T-cell (primary cell): ENCODE measurements at regions not wholly inside any gene's neighbourhood (a gene's known extent, or its start where the extent isn't known, plus 50 kb on each side); places are given as distances from the start of the nearest gene placed in this dataset.

Experiments
- ATAC-seq, 4 experiments: fragments of 200-7000 bp in 3 of 4; fragments of 150-1000 bp in 1 of 4; cut with Tn5 transposase; replicated peaks in 1 of 4; 1 replicate in 3 of 4; 2 replicates in 1 of 4; pipeline ENCODE4 v1.10.0; 2021; ENCODE audit warnings: moderate library complexity in 3 of 4, mild to moderate bottlenecking in 2 of 4, moderate number of reproducible peaks in 1 of 4
- CTCF ChIA-PET, 2 donors: fragments of 300-600 bp; sonication (Branson Sonifier 250); formaldehyde crosslinking; loops; one replicate each; lab custom pipeline; 2022; ENCODE audit warnings: antibody characterized with exemption in 2 of 2; lab: Charles Lee
- POLR2A ChIA-PET, 2 donors: fragments of 300-600 bp; sonication (Branson Sonifier 250); formaldehyde crosslinking; loops; one replicate each; lab custom pipeline; 2022; ENCODE audit warnings: antibody characterized with exemption in 2 of 2; lab: Charles Lee
- DNase-seq, 35 experiments: peaks; one replicate each; pipeline versions ENCODE4 v3.0.0 to v3.0.0-alpha.2; 2013 to 2023
- H3K27ac ChIP-seq: one replicate; pipeline ENCODE4 v1.5.1; 2013; ENCODE audit warnings: low read length
- H3K27me3 ChIP-seq, 2 experiments: replicated peaks in 1 of 2; 1 replicate in 1 of 2; 2 replicates in 1 of 2; pipeline versions ENCODE4 v1.6.1 to v1.7.0; 2013; ENCODE audit warnings: low read length in 1 of 2, mixed read lengths in 1 of 2; ENCODE audit not compliant: control insufficient read depth in 2 of 2, insufficient read depth in 2 of 2; ENCODE audit errors: extremely low read depth in 1 of 2
- H3K36me3 ChIP-seq, 2 donors: 1 replicate in 1 of 2; 2 replicates in 1 of 2; pipeline versions ENCODE4 v1.6.1 to v1.7.0; 2013; ENCODE audit warnings: low read length in 1 of 2; ENCODE audit not compliant: control insufficient read depth in 2 of 2, insufficient read depth in 1 of 2; ENCODE audit errors: extremely low read depth in 1 of 2
- H3K4me1 ChIP-seq, 2 experiments: 1 replicate in 1 of 2; 2 replicates in 1 of 2; pipeline versions ENCODE4 v1.6.1 to v1.7.0; 2013; ENCODE audit warnings: low read length in 2 of 2, mixed read lengths in 1 of 2; ENCODE audit not compliant: insufficient read depth in 2 of 2, control insufficient read depth in 1 of 2; ENCODE audit errors: extremely low read depth in 1 of 2
- H3K4me3 ChIP-seq, 2 donors: 1 replicate in 1 of 2; 2 replicates in 1 of 2; pipeline versions ENCODE4 v1.5.1 to v1.7.0; 2013; ENCODE audit warnings: mild to moderate bottlenecking in 2 of 2, low read length in 1 of 2, moderate library complexity in 1 of 2; ENCODE audit not compliant: control insufficient read depth in 1 of 2; ENCODE audit errors: extremely low read depth in 1 of 2
- H3K9me3 ChIP-seq: 2 replicates; pipeline ENCODE4 v1.7.0; 2013
- H3K27ac Mint-ChIP-seq, 2 donors: one replicate each; pipeline ENCODE4 v1.8.0; 2020 to 2021; ENCODE audit warnings: mild to moderate bottlenecking in 2 of 2, mixed read lengths in 2 of 2
- H3K27me3 Mint-ChIP-seq, 2 donors: one replicate each; pipeline ENCODE4 v1.8.0; 2021 to 2022; ENCODE audit warnings: mixed read lengths in 2 of 2
- H3K36me3 Mint-ChIP-seq: one replicate; pipeline ENCODE4 v1.8.0; 2021; ENCODE audit warnings: mixed read lengths
- H3K4me1 Mint-ChIP-seq, 3 donors: one replicate each; pipeline ENCODE4 v1.8.0; 2020 to 2022; ENCODE audit warnings: mixed read lengths in 3 of 3, mild to moderate bottlenecking in 1 of 3
- H3K4me3 Mint-ChIP-seq, 3 donors: one replicate each; pipeline ENCODE4 v1.8.0; 2020 to 2022; ENCODE audit warnings: mild to moderate bottlenecking in 3 of 3, mixed read lengths in 3 of 3, moderate library complexity in 3 of 3
- H3K9me3 Mint-ChIP-seq, 3 donors: one replicate each; pipeline ENCODE4 v1.8.0; 2020 to 2022; ENCODE audit warnings: mixed read lengths in 3 of 3
- WGBS: methylation state at CpG from one replicate; pipeline ENCODE4 v1.1.5; 2013; ENCODE audit warnings: missing lambda C conversion rate; ENCODE audit not compliant: insufficient coverage; 5-methylcytosine and 5-hydroxymethylcytosine counted together

DNA sequence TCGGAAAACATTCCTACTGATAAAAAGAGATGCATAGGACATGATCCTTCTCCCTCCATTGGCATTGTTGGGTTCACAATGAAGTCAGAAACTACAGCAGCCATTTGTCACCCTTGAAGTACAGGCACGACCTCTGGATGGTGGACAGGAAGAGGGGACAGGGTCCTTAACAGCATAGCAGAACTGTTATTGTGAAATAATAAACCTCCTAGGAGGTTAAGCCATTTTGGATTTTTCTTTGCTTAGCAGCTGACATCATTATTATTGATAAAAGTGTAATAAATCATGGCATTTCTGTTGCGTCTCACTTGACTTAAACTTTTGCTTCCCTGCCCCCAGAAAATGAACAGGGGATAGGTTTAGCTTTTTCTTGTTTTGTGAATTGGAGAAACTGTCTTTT, 134.3 kb upstream of the SASH1 start:
- H3K9me3 ChIP-seq = no peaks in the 10 kb centered on the region
- Mint-ChIP-seq H3K27me3 (peaks cover 48 to 56% of the 10 kb centered on the region in 2 donors), H3K27ac (no peak overlapping the region), H3K36me3 (no peaks in the 10 kb centered on the region), H3K4me3 (no peak overlapping the region), H3K9me3 (no peaks in the 10 kb centered on the region), H3K4me1 (peaks cover 21 to 31% (median 25%) of the 10 kb centered on the region in 3 donors)
- H3K4me3 ChIP-seq = no peak overlapping the region
- H3K27ac ChIP-seq = no peak overlapping the region
- ChIA-PET POLR2A (no interaction called here), CTCF (no interaction called here)
- DNase-seq = no peak
- peaks cover 14 to 19% of the 10 kb centered on the region in 2 experiments for H3K4me1 ChIP-seq
- H3K36me3 ChIP-seq = no peaks in the 10 kb centered on the region
- peaks cover 27 to 35% of the 10 kb centered on the region in 2 experiments for H3K27me3 ChIP-seq
- no peak for ATAC-seq
- WGBS = 86% methylated on average over 1 of the region's 3 CpGs

DNA sequence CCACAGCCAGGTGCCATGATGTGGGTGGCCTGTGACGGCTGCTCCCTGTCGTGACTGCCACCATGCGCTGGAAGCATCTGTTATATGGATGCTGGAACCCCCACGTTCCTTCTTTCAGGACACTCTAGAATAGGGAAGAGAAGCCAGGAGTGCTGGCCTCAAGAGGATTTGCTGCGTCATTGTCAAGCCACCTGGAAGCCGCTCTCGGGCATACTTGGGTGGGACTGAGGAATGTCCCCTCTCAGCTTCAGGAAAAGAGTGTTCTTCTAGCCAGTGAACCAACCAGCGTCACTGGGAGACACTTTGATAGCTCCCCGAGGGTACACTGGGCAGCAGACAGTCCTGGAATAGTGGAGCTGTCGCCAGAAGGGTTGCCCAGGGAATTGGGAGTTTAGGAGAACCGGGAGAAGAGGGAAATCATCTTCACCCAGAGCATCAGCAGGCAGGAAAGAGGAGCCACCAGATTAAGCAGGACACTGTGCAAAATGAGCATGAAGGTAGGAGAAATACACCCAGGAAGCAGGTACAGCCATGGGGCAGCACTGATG, 130.8 kb upstream of the SASH1 start:
- 98% methylated on average over 8 of the region's 11 CpGs for WGBS
- peaks cover 27 to 33% of the 10 kb centered on the region in 2 experiments for H3K27me3 ChIP-seq
- peaks cover 48 to 68% of the 10 kb centered on the region in 2 donors for H3K27me3 Mint-ChIP-seq

DNA sequence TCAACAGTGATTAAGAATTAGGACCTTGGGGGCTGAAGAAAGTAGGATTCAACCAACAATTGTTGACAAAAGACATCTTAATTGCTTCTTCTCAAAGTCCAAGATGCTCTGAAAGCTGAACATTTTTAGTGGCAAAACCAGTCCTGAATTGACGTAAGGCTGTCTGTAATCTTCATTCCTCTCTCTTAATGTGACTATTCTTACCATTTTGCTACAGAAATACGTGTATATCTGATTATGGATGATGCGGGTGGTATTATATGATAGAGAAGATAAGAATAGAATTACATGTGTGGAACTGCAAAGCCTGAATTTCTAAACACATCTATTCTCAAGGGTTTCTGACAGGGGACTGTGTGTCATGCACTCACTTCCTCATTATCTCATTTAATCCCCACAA, 130.3 kb upstream of the SASH1 start:
- H3K9me3 ChIP-seq = no peaks in the 10 kb centered on the region
- DNase-seq = no peak
- no peaks in the 10 kb centered on the region for H3K4me1 Mint-ChIP-seq
- ChIA-PET CTCF (no interaction called here), POLR2A (no interaction called here)
- no peak overlapping the region for H3K4me3 ChIP-seq
- H3K4me3 Mint-ChIP-seq = no peak overlapping the region
- no peak overlapping the region for H3K27ac ChIP-seq
- no peaks in the 10 kb centered on the region for H3K36me3 Mint-ChIP-seq
- H3K36me3 ChIP-seq = no peaks in the 10 kb centered on the region
- peaks cover 48 to 68% of the 10 kb centered on the region in 2 donors for H3K27me3 Mint-ChIP-seq
- no CpG with 5 or more reads among the region's 3 CpGs for WGBS
- no peak overlapping the region for H3K27ac Mint-ChIP-seq
- H3K4me1 ChIP-seq = no peaks in the 10 kb centered on the region
- no peaks in the 10 kb centered on the region for H3K9me3 Mint-ChIP-seq
- no peak for ATAC-seq
- H3K27me3 ChIP-seq = peaks cover 24 to 31% of the 10 kb centered on the region in 2 experiments

More for the DNA sequence above, 130.8 kb upstream of the SASH1 start:
- Mint-ChIP-seq H3K27ac (no peak overlapping the region), H3K36me3 (no peaks in the 10 kb centered on the region), H3K4me3 (no peak overlapping the region), H3K9me3 (no peaks in the 10 kb centered on the region), H3K4me1 (peaks cover 0 to 3% (median 0%) of the 10 kb centered on the region in 3 donors)
- Histone ChIP-seq H3K9me3 (no peaks in the 10 kb centered on the region), H3K4me1 (no peaks in the 10 kb centered on the region), H3K4me3 (no peak overlapping the region), H3K27ac (no peak overlapping the region), H3K36me3 (no peaks in the 10 kb centered on the region)
- no peak for ATAC-seq
- DNase-seq = no peak
- ChIA-PET POLR2A (no interaction called here), CTCF (interaction anchor here in 1 of 2 donors (0.6 kb wide), 1 partner anchor 496 kb away, joined by 3 read pairs; no protein-coding TSS in a partner anchor)

DNA sequence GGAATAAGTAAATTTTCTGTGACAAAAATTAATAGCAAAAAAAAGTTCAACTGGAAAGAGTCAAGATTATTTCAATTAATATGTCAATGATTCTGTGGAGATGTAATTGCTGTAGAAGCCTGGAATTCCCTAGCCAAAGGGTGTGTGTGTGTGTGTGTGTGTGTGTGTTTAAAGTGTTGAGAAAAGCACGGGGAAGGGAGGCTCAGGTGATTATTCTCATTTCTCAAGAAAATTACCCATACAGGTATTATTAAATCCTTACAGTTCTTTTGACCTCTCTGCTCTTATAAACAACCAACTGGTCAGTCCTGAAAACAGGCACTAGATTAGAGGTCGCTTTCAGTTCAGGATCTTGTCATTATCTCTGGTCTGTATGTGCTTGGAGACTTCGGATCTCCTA, 129.3 kb upstream of the SASH1 start:
- Mint-ChIP-seq H3K9me3 (no peaks in the 10 kb centered on the region), H3K27me3 (peaks cover 43 to 64% of the 10 kb centered on the region in 2 donors), H3K36me3 (no peaks in the 10 kb centered on the region), H3K27ac (no peak overlapping the region), H3K4me3 (no peak overlapping the region), H3K4me1 (no peaks in the 10 kb centered on the region)
- Histone ChIP-seq H3K36me3 (no peaks in the 10 kb centered on the region), H3K4me3 (no peak overlapping the region), H3K9me3 (no peaks in the 10 kb centered on the region), H3K4me1 (no peaks in the 10 kb centered on the region), H3K27me3 (peaks cover 24 to 26% of the 10 kb centered on the region in 2 experiments), H3K27ac (no peak overlapping the region)
- ChIA-PET POLR2A (no interaction called here), CTCF (no interaction called here)
- DNase-seq (no peak), ATAC-seq (no peak)
- WGBS = no CpG with 5 or more reads among the region's 3 CpGs

DNA sequence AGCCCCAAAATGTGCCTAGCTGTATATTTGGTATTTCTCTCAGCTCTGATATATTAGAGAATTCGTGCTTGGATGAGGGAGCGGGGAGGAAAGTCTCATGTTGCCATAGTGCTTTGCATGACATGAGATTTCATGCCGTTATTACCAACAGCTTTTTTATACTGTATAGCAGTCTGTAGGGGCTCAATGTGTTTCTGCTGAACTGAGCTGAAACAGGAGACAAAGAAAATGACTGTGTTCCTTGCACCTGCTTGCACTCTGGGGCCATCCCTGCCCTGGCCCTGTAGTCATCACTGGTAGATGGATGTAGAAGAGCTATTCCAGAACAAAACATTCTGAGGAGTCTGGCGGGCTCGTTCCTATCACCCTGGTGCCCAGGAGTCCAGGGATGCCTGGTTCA, 128.0 kb upstream of the SASH1 start:
- H3K27me3 Mint-ChIP-seq = peaks cover 45 to 62% of the 10 kb centered on the region in 2 donors
- Histone ChIP-seq H3K4me1 (no peaks in the 10 kb centered on the region), H3K27ac (no peak overlapping the region), H3K4me3 (no peak overlapping the region), H3K9me3 (no peaks in the 10 kb centered on the region), H3K36me3 (no peaks in the 10 kb centered on the region), H3K27me3 (peaks cover 28 to 29% of the 10 kb centered on the region in 2 experiments)
- WGBS = 79% methylated on average over 2 of the region's 5 CpGs
- H3K4me3 Mint-ChIP-seq = no peak overlapping the region
- H3K9me3 Mint-ChIP-seq = no peaks in the 10 kb centered on the region
- no peaks in the 10 kb centered on the region for H3K4me1 Mint-ChIP-seq
- no peak for DNase-seq
- H3K36me3 Mint-ChIP-seq = no peaks in the 10 kb centered on the region
- CTCF ChIA-PET = no interaction called here
- no peak for ATAC-seq
- no peak overlapping the region for H3K27ac Mint-ChIP-seq
- POLR2A ChIA-PET = interaction anchor here in 1 of 2 donors (0.5 kb wide), 1 partner anchor 556 kb away, joined by 3 read pairs; no protein-coding TSS in a partner anchor

DNA sequence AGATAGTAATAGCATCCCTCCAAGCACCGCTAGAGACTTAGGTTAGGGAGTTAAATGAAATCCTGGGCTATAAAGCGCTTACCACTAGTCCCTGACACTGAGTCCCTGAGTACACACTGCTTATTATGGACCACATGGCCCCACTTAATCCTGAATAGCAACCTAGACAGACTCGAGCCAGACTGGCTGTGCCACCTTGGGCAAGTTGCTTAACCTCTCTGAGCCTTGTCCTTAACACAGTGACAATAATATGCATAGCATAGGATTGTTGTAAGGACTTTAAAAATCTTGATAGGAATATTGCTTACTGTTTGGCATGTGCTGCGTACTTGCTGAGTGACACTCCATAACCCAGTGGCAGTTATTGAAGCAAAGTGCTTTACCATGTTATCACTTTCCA, 125.6 kb upstream of the SASH1 start:
- H3K4me1 Mint-ChIP-seq = no peaks in the 10 kb centered on the region
- no peaks in the 10 kb centered on the region for H3K9me3 ChIP-seq
- no peaks in the 10 kb centered on the region for H3K4me1 ChIP-seq
- no peak overlapping the region for H3K27ac ChIP-seq
- POLR2A ChIA-PET = no interaction called here
- no peak overlapping the region for H3K27ac Mint-ChIP-seq
- CTCF ChIA-PET = no interaction called here
- no peaks in the 10 kb centered on the region for H3K36me3 ChIP-seq
- 80% methylated on average over 1 of the region's 4 CpGs for WGBS
- ATAC-seq = no peak
- no peaks in the 10 kb centered on the region for H3K36me3 Mint-ChIP-seq
- no peak for DNase-seq
- peaks cover 18 to 30% of the 10 kb centered on the region in 2 experiments for H3K27me3 ChIP-seq
- H3K27me3 Mint-ChIP-seq = peaks cover 48 to 65% of the 10 kb centered on the region in 2 donors
- no peak overlapping the region for H3K4me3 Mint-ChIP-seq
- H3K9me3 Mint-ChIP-seq = no peaks in the 10 kb centered on the region
- no peak overlapping the region for H3K4me3 ChIP-seq
